ENCODE measurements at regions not wholly inside any gene's neighbourhood (a gene's known extent, or its start where the extent isn't known, plus 50 kb on each side); places are given as distances from the start of the nearest gene placed in this dataset.
"Not testable (repeated sequence)": the region's sequence is repeated elsewhere in the genome, so short reads cannot be mapped to it uniquely, and the experiment has no call there.

DNA sequence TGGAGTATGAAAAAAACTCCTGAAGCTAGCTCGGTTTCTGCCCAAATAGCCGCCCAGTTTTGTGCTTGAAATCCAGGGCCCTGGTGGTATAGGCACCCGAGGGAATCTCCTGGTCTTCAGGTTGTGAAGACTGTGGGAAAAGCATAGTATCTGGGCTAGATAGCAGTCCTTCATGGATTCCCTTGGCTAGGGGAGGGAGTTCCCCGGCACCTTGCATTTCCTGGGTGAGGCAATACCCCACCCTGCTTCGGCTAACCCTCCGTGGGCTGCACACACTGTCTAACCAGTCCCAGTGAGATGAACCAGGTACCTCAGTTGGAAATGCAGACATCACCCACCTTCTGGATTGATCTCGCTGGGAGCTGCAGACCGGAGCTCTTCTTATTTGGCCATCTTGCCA lies 184.5 kb upstream of the SLC35B3 start:
- DNase-seq: no peak

DNA sequence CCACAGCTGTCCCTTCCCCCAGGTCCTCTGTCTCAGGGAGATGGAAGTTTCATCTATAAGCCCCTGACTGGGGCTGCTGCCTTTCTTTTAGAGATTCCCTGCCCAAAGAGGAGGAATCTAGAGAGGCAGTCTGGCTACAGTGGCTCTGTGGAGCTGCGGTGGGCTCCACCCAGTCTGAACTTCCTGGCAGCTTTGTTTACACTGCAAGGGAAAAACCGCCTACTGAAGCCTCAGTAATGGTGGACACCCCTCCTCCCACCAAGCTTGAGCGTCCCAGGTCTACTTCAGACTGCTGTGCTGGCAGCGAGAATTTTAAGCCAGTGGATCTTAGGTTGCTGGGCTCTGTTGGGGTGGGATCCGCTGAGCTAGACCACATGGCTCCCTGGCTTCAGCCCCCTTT lies 184.1 kb upstream of the SLC35B3 start:
- DNase-seq: not testable (repeated sequence)

DNA sequence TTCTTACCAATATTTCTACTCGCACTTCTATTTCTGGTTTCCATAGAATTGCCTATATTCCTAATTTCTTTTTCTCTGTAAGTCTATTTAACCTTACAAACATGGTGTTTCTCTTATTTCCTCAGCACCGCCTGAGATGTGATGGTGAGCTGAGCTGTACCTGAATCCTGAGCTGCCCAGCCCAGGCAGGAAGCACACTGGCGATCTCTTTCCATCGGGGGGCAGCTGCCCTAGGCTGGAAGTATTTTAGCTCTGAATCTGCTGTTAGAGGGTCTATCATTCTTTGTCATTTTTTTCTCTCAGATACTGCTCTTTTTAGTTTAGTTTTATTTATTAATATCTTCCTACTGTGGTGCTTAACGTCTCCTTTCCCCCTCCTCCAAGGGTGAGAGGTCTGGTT lies 173.4 kb upstream of the SLC35B3 start:
- no peak for DNase-seq

DNA sequence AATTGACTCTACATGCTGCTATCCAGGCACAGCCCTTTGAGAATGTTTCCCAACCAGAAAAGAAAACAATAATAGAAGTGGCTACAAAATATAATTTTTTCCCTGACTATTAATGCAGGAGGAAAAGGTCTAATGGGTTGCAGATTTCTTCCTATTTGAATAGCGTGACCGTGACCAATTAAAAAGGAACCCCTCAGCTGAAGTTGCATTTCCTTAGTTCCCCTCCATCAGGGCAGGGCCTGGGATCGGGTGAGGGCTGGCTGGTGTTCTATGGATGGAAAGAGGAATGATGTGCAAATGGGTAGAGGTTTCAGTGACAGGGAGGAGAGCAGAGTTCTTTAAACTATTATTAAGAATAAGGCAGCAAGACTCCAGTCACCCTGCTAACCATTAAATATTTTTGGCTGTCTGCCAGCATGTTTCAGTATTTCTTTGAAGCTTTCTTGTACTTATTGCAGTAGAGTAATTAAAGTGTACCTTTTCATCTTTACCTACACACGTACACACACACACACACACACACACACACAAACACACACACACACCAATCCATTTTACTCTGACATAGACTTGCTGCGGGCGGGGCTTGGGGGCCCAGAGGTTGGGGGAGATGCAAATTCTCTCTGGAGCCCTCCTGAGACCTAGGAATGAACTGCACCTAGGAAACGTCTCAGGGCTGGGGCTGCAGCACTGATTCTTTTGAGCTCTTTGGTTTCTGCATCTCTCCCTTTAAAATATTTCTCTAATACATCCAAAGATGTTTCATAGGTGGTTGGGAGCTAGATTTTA lies 154.8 kb upstream of the SLC35B3 start:
- no peak for DNase-seq

DNA sequence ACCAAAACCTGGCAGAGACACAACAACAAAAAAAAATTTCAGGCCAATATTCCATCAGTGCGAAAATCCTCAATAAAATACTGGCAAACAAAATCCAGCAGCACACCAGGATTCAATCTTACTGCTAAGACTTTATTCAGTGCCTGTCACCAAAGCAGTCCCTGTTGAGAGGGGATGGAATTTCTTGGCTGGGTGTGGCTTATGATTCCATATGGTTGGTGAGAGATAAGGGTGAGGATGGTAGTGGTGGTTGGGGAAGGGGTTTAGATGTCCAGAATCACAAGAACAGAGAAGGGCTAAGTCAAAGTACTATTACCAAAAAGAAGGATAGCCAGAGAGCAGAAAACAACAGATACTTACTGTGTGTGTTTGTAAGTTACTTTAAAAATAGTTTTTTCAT lies 152.8 kb upstream of the SLC35B3 start:
- DNase-seq: no peak

DNA sequence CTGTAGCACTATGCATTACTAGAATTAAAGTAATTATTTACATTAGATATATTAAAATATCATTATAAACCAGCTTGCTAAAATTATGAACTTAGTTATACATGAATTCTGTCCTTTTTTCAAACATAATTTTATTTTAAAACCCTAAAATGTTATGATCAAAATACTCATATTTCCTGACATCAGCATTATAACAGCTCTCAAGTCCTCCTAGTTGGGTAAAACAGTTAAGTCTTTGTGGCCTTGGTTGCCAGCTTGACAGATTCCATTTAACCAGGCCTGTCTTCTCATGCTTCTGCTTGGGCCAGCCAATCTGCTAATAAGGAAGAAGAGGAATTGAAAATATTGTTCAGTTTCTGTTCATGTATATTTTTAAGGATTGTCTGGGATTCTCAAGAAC lies 147.9 kb upstream of the SLC35B3 start:
- DNase-seq: no peak

DNA sequence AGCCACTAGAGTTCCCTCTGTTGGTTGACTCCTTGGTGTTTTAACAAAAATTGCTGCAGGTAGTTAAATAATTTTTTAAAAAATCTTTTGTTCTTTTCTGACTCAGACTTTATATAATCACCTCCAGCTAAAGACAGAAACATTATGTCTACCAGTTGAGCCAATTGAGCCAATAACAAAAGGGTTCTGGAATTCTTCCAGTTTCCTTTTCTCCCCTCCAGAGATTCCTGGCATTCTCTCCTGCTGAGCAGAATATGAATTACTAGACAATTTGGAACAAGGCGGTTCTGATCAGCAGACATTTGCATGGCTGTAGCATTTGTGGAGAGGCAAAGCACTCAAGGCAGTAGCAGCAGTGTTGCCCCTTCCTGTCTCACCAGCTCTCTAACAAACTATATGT lies 144.0 kb upstream of the SLC35B3 start:
- no peak for DNase-seq

DNA sequence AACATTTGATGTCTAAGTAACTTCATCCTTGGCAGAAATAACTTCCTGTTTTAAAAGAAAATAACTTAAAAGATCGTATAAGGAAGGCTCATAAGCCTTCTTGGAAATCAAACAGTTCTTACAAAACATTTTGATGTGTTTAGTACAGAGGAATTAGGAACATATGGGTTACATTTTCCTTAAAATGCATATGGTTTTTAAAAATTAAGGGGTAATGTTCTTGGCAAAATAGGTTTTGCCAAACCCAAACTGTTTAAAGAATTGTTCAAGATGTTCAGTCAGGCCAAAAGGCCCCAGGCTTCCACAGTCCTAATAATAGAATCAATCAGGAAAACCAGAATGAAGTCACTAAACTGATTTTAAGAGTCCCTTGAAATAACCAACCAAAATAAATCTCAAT lies 142.7 kb upstream of the SLC35B3 start:
- DNase-seq: no peak

DNA sequence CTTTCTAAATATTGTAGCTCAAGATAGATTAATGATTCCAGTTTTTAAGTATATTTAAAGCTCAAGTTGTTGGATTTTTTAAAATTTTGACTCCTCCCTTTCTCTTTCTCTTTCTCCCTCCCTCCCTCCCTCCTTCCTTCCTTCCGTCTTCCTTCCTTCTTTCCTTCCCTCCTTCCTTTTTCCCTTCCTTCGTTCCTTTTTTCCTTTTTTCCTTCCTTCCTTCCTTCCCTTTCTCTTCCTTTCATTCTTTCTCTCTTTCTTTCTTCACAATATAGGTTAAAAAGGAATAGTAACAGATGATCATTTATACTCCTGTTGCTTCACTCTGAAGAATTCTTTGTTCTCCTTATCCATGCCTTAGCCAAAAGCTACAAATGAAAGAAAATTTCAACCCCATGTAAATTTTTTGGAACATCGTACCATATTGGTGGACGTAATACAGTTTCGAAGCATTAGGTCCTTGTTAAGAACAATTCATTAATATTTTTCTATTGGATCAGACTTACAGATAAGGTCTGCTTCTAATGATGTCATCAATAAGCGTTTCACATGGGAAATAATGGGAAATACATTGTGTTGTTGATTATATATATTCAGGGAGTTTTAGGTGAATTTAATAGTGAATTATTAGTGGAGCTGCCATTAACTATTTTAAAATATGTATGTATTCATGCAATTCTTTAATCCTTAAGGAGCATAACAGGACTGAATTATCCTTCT lies 139.6 kb upstream of the SLC35B3 start:
- DNase-seq: no peak

DNA sequence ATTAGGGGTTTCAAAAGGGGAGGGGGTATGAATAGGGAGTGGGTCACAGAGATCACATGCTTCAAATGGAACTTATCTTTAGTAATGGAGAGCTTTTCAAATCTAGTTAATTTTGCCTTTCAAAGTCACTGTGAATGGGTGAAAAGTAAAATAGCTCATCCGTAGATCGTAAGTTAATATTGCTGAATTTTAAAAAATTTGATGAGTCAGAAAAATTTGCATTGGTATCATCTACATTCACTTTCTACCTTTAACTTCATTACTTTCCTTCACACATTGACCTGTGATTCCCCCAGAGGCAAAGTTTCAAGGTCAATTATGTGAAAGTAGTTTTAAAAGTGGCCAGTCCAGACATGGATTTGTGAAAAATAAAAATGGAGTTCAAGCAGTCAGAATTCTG lies 139.0 kb upstream of the SLC35B3 start:
- DNase-seq: no peak

DNA sequence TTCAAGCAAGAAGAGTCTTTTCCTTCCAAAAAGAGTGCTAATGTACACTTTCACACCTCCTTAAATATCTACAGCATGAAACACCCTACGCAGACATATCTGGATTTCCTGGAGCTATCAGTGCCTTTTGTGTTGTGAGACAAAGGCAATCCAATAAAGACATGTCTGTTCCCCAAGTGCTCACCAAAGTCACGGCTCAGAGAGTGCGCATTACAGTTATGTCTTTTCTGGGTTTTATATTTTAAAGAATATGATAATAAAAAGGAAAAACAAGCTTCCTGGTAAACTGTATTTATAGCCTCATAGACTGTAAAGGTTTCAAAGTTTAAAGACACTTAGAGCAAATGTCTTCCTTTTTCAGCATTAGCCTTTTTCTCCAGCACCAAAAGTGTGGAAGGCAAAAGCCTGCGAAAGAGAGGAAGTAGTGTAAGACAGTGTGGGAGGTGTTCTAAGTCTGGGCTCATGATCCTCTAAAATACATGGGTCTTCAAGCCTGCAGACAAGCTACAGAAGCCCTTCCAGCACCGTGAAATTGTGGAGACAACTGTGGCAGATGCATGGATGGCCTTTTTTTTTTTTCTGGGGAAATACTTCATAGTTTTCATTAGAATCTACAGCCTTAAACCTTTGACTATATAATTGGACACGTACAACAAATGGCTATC lies 135.0 kb upstream of the SLC35B3 start:
- no peak for DNase-seq

DNA sequence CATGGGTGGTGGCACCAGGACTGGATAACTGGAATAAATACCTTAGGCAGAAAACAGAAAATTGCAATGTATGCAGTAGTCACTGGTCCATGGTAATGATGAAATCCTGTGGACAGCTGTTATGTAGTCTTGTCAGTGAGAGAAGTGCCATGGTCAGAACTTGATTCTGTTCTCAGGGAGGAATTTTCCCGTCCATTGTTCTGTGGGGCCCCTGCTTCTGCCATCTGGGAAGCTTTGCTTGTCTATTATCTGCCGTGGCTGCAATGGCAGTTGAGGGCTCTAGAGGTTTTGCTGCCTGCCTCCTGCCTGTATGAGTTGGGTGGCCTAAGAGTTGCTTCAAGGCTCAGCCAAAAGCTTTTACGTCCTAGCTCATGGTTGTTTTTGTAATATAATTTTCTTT lies 126.8 kb upstream of the SLC35B3 start:
- DNase-seq: no peak

DNA sequence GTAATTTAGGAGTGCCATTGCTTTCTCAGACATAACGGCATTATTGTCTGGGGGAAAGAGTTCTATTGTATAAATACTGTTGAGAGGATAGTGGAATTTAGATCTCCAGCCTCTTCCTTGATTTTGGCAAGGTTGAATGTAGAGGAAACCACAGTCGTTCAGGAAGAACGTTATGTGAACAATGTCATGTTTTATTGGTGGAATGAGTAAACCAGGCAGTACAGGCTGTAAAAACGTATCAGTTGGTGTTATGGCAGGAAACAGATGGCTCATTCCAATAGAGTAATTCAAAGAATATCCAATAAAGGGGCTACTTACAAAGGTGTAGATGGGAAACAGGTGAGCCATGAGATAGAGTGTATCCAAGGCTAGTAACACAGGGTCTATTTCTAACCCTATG lies 123.6 kb upstream of the SLC35B3 start:
- DNase-seq: no peak

DNA sequence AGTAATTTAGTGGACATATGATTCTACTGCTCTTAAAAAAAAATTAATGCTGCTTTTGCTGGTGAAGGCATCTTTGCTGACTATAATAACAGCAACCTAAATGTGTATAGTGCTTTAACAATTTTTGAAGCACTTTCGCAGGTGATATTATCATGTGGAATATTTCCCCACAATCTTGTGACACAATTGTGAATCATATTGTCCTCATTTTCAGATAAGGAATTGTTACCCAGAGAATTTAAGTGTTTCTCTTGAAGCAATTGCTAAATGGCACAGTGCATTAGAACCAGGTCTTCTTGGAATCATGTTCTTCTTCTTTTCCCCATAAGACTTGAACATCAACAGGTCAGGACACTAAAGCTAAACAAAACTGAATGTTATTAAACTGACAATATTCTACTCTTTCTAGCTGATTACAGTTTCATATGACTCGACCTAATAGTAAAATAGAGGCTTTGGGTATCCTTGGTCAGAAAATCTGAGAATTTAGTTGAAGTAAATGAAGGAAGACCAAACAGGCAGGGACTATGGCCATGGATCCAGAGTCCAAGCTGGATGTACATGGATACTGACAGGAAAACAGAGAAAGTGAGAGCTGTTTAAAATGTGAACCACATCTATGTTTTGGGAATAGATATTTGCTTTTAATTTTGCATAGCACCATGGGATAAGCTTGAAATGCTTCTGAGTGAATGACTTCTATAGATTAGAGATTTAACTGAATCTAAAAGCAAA lies 121.8 kb upstream of the SLC35B3 start:
- DNase-seq: no peak

DNA sequence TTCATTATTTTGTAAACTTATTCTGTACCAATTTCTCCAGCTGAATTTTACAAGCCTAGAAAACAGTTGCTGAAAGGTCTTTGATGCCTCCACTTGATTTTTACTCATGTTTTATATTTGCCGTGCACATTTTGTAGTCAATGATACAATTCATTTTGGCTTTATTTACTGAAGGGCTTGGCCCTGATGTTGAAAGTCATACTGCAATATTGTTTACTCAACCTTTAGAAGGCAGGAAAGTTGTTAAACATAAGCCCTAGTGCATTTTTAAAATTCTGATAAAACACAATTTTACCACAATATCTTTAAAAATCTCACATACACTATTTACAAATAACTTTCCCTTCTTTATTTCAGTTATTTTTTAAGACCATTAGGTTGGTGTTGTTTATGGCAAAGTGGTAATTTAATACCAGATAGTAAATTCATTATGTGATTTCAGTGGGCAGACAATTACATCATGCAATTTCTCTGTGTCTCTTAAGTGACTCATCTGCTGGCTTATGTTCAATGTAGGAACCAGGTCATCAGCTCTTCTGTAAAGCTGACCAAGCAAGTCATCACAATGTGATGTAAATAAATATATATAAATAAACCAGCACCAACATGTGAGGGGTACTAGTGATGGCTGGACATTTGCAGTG lies 121.1 kb upstream of the SLC35B3 start:
- DNase-seq: no peak

DNA sequence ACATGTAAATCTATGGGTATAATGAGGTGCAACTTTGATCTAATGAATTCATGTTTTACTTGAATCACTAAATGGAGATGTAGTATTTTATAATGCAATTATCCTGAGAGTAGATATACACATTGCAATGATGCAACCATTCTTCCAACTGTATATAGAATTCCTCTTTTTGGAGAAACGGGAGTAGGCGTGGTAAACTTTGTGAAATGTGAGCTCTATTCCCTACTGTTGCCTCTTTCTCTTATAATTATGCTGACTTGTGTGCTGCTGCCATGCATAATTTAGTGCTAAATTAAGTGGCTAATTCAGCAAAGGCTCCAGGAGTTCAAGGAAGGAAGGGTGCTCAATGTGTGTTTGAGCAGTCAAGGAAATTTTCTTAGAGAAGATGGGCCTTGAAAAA lies 116.6 kb upstream of the SLC35B3 start:
- no peak for DNase-seq

DNA sequence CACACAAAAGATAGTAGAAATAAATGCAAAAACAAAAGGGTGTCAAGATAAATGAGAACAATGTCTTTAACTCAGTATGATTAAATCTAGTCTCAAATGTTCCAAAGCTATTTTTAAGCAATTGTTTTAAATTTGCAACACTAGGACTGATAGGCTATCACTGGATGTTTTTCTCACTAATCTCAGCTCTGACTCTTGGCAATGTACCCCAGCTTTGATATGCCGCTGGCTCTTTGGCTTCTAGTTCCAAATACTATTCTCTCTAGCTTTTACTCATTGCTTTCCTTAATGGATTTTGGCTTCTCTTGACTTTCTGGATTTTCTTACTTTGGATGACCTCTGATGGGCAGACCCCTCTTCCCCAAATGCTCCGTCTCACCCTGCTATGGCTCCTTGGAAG lies 116.0 kb upstream of the SLC35B3 start:
- no peak for DNase-seq

DNA sequence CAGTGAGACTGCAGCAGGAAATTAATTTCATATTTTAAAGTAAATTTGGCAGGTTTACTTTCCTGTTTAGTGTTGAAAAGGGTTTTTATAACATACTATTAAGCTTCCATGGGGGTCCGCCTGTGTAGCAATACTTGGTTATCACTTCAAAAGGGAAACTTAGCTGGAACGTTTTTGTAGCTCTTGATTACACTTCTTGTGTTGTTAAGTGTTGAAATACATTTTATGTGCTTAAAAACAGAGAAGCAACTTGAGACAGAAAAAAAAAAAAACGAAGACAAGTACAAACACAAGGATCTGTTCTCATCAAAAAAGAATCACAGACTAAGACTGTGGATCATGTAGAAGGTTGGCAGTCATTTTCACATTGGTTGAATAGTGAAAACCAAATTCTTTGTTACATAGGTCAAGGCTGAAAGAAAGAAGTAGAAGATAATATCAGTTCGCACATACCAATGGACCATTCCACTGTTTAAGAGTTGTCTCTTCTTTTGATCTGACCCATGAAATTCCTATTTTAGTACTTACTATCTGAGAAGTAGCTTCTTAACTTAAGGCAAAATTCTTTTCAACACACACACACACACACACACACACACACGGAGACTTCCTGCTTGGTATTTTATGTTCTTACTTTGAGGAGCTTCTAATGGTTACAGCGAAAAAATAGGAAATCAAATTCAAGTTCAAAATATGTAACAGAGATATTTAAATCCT lies 113.9 kb upstream of the SLC35B3 start:
- DNase-seq: no peak

DNA sequence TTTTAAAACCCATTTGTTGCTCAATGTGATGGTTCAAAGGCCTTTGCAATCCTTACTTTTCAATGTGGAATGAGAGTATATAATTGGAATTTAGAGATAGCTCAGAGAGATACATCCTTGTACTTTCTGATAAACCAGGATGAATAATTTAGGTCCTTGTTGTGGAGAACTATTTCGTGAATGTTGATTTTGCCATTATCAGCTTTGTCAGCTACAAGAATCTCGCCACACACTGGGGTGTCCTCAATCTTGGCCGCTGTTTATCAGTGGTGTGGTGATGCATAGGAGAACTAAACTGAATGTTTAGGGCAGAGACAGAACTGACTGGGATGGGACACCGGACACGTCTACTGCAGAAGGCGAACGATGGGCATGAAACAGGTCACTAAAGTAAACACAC lies 111.2 kb upstream of the SLC35B3 start:
- DNase-seq: no peak

DNA sequence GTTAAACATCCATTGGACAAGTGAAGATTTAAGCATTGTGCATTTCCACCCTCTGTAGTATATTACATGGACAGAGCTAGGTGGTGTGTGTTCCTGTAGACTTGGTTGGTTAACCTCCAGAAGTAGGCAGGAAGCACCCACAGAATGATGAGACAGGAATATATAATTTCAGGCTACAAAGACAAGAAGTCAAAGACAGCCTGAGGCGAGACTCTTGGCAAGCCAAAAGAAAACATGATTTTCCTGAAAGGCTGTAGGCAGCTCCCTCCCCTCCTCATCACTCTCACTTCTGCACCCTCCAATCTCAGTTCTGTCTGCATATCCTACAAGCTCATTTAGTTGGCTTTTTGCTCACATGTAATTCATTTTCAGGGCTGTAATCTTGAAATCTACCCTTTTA lies 110.0 kb upstream of the SLC35B3 start:
- DNase-seq: no peak

DNA sequence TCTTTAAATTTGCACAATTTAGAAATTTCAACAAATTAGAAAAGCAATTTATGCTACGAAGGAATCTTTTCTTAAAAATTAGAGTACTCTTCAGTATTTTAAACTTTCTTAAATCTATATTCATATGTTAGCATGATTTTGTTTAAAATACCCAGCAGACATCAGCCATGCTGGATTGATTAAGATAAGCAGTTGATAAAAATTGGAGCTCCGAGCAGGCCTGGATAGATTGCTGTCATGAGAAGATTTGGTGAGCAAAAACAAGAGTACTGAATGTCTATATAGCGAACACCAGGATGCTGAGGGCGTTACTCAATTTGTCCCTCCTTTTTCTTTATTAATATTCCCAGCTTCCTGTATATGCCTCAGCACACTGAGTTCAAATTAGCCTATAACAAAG lies 108.4 kb upstream of the SLC35B3 start:
- no peak for DNase-seq

DNA sequence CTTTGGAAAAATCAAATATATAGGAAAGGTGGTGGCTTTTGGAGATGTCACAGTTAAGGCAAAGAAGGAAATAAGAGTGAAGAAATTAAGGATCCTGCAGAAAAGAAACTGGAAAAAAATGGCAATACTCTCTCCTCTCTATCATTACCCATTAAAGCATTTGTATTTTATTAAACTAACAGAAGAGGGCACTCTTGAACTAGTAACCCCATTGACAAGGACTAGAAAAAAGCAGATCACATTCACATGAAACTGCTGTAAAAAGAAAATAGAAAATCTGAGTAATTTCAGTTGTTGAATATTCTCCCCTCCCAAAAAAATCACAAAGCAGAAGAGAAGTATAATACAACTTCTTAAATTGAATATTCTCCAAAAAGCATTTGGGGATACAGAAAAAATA lies 104.1 kb upstream of the SLC35B3 start:
- DNase-seq: no peak
